Stimulated activated CD8-positive, alpha-beta memory T cell treated with anti-CD3 and anti-CD28 coated beads, Interleukin-2, amount 100 ng/mL, for 48 hours (primary cell): ENCODE measurements at regions not wholly inside any gene's neighbourhood (a gene's known extent, or its start where the extent isn't known, plus 50 kb on each side); places are given as distances from the start of the nearest gene placed in this dataset.

Source experiments
- DNase-seq, 2 donors: peaks; one replicate each; pipeline ENCODE4 v3.0.0-alpha.2; 2020; ENCODE audit warnings: low read depth in 2 of 2

DNA sequence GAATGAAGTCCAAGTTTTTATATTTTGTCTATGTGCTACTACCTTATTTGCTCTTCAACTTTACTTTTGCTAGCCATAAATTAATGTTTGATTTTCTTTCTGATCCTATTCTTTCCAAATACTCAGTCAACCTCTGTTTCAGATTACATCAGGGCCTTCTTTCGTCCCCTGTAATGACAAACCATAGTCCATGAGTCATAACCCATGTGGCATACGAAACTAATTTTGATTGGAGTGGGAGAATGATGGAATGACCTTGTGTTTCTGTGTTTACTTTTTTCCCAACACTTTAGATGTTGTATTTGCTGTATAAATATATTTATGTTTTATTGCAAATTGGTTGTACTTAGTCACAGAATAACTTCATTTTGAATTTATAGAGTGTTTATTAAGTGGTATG lies 1043.1 kb downstream of the DTWD2 start:
- DNase-seq, result no peak

DNA sequence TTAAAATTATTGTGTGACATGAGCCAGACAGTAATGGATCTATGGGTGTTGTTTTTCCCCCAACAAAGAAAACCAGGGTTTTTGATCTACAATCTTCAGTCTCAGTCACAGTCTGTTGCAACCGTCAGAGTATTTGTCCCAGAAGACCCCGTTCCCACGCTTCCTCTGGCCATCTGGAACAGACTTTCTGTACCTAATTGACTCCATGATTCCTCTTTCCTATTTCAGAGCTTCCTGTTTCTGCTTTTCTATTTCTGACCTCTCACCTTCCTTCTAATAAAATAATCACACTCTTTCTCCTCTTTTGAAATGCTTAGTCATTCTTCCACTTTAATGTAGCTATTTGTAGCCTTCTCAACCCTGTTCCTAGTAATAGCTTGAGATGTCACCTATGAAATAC lies 1044.8 kb downstream of the DTWD2 start:
- no peak for DNase-seq

- DNase-seq, result no peak
These were observed 1045.4 kb downstream of the DTWD2 start for GRCh38 chr5:117942861-117943519.

DNA sequence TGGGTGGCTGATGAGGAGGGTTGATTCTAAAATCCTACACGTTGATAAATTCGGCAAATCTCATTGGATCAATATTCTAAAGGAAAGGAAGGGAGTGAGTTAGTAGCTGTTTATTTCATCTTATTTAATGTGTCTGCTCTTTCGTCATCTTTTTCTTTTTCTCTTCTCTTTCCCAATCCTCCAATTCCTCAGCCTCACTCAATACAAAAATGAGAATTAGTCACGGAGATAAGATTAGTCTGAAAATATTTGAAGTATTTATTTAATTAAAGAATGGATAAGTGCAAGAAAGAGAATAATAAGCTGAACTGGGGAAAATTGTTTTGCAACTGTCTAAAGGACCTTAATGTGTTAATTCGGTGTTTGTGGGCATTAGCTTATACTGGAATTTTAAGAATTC lies 1095.1 kb downstream of the DTWD2 start:
- no peak for DNase-seq

GRCh38 chr5:117892360-117892759 lies 1096.0 kb downstream of the DTWD2 start:
- DNase-seq, result no peak

DNA sequence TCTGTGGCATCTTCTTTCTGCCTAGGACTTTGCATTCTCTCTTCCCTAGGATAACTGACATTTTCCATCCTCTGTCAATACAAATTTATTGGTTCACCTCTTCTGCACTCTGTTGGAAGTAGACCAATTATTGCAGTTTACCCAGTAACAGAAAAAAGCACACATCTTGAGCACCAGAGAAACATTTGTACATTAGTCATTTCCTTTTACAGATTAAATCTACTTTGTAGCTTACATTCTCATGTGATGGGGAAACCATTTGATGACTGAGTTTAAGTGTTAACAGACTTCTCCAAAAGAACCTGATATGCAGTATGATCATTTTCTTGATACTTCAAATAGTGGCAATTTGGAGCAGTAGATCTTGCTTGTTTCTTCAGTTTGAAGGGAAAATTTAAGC lies 1098.8 kb downstream of the DTWD2 start:
- no peak for DNase-seq

- DNase-seq, result no peak
These were observed 1099.7 kb downstream of the DTWD2 start for GRCh38 chr5:117888688-117889087.

GRCh38 chr5:117881426-117882230 lies 1106.7 kb downstream of the DTWD2 start:
- DNase-seq, result no peak

DNA sequence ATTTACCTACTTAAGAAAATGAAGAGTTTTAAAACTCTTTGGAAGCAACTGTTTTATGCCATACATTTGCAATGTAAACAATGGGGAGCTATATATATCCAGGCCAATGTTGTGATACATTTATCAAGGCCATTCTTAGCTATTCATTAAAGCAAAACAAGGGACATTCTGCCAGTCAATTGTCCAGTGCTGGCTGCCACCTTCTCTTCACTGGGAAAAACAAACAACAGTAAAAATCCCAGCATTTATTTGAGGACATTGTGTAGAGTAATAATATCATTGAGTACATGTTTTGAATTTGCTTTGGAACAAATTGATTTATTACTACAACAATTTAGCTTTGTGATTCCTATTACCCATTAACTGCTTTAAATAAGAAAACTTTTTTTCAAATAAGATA lies 1107.4 kb downstream of the DTWD2 start:
- DNase-seq, result no peak

DNA sequence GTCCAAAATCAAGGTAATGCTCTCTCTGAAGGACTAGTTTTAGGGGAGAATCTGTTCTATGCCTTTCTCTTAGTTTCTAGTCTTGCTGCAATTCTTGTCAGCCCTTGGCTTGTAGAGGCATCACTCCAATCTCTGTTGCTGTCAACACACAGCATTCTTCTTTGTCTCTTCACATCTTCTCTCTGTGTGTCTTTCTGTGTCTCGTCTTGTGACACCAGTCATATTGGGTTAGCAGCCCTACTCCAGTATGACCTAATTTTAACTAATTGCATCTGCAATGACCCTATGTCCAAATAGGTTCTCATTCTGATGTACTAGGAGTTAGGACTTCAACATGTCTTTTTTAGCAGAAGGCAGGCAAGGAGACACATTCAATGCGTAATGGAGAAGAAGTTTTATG lies 1110.6 kb downstream of the DTWD2 start:
- DNase-seq, result no peak

GRCh38 chr5:117872798-117873368 lies 1115.5 kb downstream of the DTWD2 start:
- DNase-seq, result no peak

- no peak for DNase-seq
These were observed 1118.8 kb downstream of the DTWD2 start for GRCh38 chr5:117869596-117869995.

DNA sequence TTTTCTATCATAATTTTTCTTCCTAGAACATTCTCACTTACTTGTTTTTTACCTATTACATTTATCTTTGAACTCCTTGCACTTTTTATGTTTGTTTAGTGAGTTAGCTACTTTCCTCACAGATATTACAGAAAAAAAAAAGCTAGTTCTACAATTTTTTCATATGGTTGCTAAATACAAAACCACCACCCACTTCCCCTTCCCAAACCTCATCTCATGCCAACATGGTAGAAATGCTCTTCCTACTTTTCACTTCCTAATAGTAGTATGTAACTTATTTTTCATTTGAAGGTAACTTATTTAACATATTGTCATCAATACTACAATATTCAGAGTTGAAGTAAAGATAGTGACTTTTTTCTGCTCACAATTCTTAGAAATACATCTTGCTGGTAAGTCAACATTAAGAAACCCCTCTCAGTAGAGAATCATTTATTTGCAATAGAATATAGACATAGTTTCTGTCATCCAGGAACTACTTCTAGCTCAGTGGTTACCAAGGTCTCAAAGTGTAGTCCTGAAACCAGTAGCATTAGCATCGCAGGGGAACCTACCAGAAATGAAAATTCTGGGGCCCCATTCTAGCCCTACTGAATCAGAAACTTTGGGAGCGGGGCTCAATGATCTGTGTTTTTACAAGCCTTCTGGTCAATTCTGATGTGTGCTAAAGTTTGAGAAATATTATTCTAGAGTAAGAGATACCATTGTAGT lies 1124.6 kb downstream of the DTWD2 start:
- no peak for DNase-seq

GRCh38 chr5:117860550-117860949 lies 1127.8 kb downstream of the DTWD2 start:
- DNase-seq, result no peak

DNA sequence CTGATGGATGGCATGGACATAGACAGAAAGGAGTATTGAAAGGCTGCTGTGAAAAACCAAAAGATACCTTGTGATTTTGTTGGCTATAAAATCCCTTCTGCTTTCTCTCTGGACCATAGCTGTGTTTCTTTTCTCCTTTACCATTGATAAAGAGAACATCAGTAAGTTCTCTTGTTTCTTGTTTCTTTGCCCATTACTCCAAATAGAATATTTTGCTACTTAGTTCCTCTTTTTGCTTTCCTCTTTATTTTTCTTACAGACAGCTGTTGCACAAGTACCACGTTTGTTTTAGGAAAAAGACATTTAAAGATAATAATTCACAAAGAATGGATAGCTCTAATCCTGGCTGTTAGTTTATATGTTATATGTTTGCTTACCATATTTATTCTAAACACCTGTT lies 1129.2 kb downstream of the DTWD2 start:
- no peak for DNase-seq

DNA sequence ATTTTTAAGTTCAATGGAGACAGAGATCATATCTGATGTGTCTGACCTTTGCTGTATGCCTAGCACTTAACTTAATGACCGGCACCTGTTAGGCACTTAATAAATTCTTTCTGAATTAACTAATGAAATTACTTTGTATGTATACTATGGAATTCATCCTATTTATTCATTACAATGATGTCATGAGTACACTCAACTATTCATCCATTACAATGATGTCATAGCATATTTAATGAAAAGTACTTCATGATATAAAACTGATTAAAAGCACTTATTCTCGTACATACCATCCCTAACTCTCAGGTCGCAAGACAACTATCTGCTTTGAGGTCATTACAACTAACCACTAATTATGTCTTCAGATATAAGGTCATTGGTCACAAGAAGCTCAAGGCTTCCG lies 1131.6 kb downstream of the DTWD2 start:
- DNase-seq, result no peak

GRCh38 chr5:117837786-117838185 lies 1150.6 kb downstream of the DTWD2 start:
- DNase-seq, result no peak

GRCh38 chr5:117833691-117834090 lies 1154.7 kb downstream of the DTWD2 start:
- DNase-seq, result no peak

DNA sequence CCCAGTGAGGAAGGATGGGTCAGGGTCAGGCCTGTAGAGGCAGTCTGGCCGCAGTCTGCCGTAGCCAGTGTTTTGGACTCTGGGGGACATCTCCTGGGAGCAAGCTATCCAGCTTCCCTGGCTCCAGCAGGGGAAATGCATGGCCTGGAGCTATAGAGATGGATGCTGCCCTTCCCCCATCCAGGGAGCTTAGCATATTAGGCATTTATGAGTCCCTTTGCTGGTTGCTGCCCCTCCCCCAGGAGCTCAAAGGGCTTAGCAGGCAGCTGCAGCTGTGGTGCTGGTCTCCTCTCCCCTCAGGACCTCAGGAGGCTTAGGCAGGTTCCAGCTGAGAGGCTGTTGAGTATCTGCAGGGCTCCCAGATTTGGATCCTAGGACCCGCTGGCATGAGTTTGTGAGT lies 1158.7 kb downstream of the DTWD2 start:
- DNase-seq, result no peak

DNA sequence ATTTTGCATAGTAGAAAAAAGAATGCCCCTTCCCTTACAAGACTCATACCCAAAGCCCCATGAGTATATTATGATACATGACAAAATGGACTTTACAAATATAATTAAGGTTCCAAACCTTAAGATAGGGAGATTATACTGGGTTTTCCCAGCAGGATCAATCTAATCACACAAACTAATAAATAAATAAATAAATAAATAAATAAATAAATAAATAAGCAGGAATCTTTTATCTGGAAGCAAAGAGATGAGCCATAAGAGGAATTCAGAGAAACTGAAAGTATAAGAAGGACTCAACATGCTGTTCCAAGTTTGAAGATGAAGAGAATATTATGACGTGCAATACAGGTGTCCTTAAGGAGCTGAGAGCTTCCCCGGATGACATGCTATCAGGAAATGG lies 1174.5 kb downstream of the DTWD2 start:
- no peak for DNase-seq

- no peak for DNase-seq
These were observed 1175.5 kb downstream of the DTWD2 start for GRCh38 chr5:117812861-117813260.

DNA sequence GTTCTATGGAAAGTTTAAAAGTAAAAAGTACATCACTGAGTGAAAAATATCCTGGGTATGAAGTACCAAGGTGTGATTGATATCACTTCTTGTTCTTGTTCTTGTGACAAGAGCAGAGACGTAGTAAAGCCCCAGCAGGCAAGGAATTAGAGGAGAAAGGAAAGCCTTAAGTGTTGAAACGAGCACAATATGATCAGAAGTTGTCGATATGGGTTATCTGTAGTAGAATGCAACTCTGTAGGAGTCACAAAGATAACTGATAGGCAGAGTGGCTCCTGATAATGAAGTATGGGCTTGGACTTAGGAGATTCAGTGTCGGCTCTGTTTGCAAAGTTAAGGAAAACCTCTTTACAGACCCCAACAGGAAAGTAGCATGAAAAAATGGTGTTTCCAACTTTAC lies 1179.1 kb downstream of the DTWD2 start:
- no peak for DNase-seq

GRCh38 chr5:117805058-117805457 lies 1183.3 kb downstream of the DTWD2 start:
- no peak for DNase-seq
